NCI-H345 treated with DMSO at 0.1 percent for 48 hours (cell line): ENCODE measurements at regions not wholly inside any gene's neighbourhood (a gene's known extent, or its start where the extent isn't known, plus 50 kb on each side); places are given as distances from the start of the nearest gene placed in this dataset.

Experiments used
- DNase-seq: peaks from one replicate; lab custom pipeline; 2025; ENCODE audit not compliant: unreplicated experiment; lab: John Stamatoyannopoulos, UW

- no peak for DNase-seq
Observed at GRCh38 chrX:140848800-140849199, 139.2 kb downstream of the LINC00632 start.

GRCh38 chrX:140860718-140861117 is 141.7 kb upstream of the SPANXB1 start:
- no peak for DNase-seq

GRCh38 chrX:140866446-140866845 is 135.9 kb upstream of the SPANXB1 start:
- DNase-seq, result no peak

GRCh38 chrX:140912606-140913005 is 89.8 kb upstream of the SPANXB1 start:
- no peak for DNase-seq

GRCh38 chrX:140913802-140914501 is 88.4 kb upstream of the SPANXB1 start:
- DNase-seq, result no peak

GRCh38 chrX:140916872-140917271 is 85.5 kb upstream of the SPANXB1 start:
- no peak for DNase-seq

- no peak for DNase-seq
Observed at GRCh38 chrX:140917354-140918115, 84.9 kb upstream of the SPANXB1 start.

GRCh38 chrX:140918398-140919038 is 83.9 kb upstream of the SPANXB1 start:
- DNase-seq, result peak; percentile 9

- no peak for DNase-seq
Observed at GRCh38 chrX:140920416-140920815, 82.0 kb upstream of the SPANXB1 start.

- no peak for DNase-seq
Observed at GRCh38 chrX:140923118-140923517, 79.3 kb upstream of the SPANXB1 start.

GRCh38 chrX:140928739-140929138 is 73.7 kb upstream of the SPANXB1 start:
- DNase-seq, result no peak

- DNase-seq, result no peak
Observed at GRCh38 chrX:140933016-140933415, 69.4 kb upstream of the SPANXB1 start.

- DNase-seq, result no peak
Observed at GRCh38 chrX:140933874-140934655, 68.3 kb upstream of the SPANXB1 start.

- DNase-seq, result no peak
Observed at GRCh38 chrX:140943513-140943912, 58.9 kb upstream of the SPANXB1 start.

GRCh38 chrX:140944710-140945109 is 57.7 kb upstream of the SPANXB1 start:
- no peak for DNase-seq

GRCh38 chrX:140948827-140949226 is 53.6 kb upstream of the SPANXB1 start:
- DNase-seq, result no peak

GRCh38 chrX:140949233-140949632 is 53.2 kb upstream of the SPANXB1 start:
- DNase-seq, result no peak
